Astrocyte (in vitro differentiated cells and primary cell): ENCODE measurements at regions not wholly inside any gene's neighbourhood (a gene's known extent, or its start where the extent isn't known, plus 50 kb on each side); places are given as distances from the start of the nearest gene placed in this dataset.

Experiments used
- DNase-seq: peaks from one replicate; pipeline ENCODE4 v3.0.0-alpha.2; 2010; ENCODE audit warnings: low read depth
- FAIRE-seq: peaks from 2 replicates; lab custom pipeline; 2011; peaks lifted over from hg19 to GRCh38; lab: Jason Lieb, UNC
- H2AFZ ChIP-seq: 2 replicates; pipeline ENCODE4 v1.6.0; 2012; ENCODE audit warnings: low read depth, low read length, inconsistent platforms
- H3K27ac ChIP-seq: 2 replicates; pipeline ENCODE4 v1.5.1; 2011; ENCODE audit warnings: low read depth, low read length, inconsistent platforms
- H3K27me3 ChIP-seq: 2 replicates; pipeline ENCODE4 v1.6.0; 2011; ENCODE audit warnings: low read length, inconsistent platforms; ENCODE audit not compliant: insufficient read depth
- H3K36me3 ChIP-seq: 2 replicates; pipeline ENCODE4 v1.5.1; 2011; ENCODE audit warnings: low read length, inconsistent platforms; ENCODE audit not compliant: insufficient read depth
- H3K4me1 ChIP-seq: 2 replicates; pipeline ENCODE4 v1.5.1; 2011; ENCODE audit warnings: low read length, inconsistent platforms; ENCODE audit not compliant: insufficient read depth
- H3K4me2 ChIP-seq: 2 replicates; pipeline ENCODE4 v1.6.0; 2012; ENCODE audit warnings: low read length, inconsistent platforms
- H3K4me3 ChIP-seq: 2 replicates; pipeline ENCODE4 v1.5.1; 2011; ENCODE audit warnings: low read depth, mild to moderate bottlenecking, low read length, inconsistent platforms; ENCODE audit not compliant: insufficient read depth
- H3K79me2 ChIP-seq: 2 replicates; pipeline ENCODE4 v1.6.0; 2012; ENCODE audit warnings: mild to moderate bottlenecking, low read length, inconsistent platforms; ENCODE audit not compliant: insufficient read depth
- H3K9ac ChIP-seq: 2 replicates; pipeline ENCODE4 v1.6.0; 2012; ENCODE audit warnings: mild to moderate bottlenecking, low read length, inconsistent platforms
- H3K9me3 ChIP-seq: 2 replicates; pipeline ENCODE4 v1.5.1; 2012; ENCODE audit warnings: low read depth, mild to moderate bottlenecking, low read length, inconsistent platforms; ENCODE audit not compliant: insufficient read depth
- H4K20me1 ChIP-seq: 2 replicates; pipeline ENCODE4 v1.6.0; 2012; ENCODE audit warnings: low read length, inconsistent platforms; ENCODE audit not compliant: insufficient read depth
- H3K27ac Mint-ChIP-seq: one replicate; pipeline ENCODE4 v1.8.0; 2021; ENCODE audit warnings: mild to moderate bottlenecking, mixed read lengths; ENCODE audit not compliant: unreplicated experiment
- H3K27me3 Mint-ChIP-seq: one replicate; pipeline ENCODE4 v1.8.0; 2021; ENCODE audit warnings: low read depth, mixed read lengths; ENCODE audit not compliant: unreplicated experiment
- H3K36me3 Mint-ChIP-seq: one replicate; pipeline ENCODE4 v1.8.0; 2021; ENCODE audit warnings: low read depth, mixed read lengths; ENCODE audit not compliant: unreplicated experiment
- H3K4me1 Mint-ChIP-seq: one replicate; pipeline ENCODE4 v1.8.0; 2021; ENCODE audit warnings: low read depth, mixed read lengths; ENCODE audit not compliant: unreplicated experiment
- H3K4me3 Mint-ChIP-seq: one replicate; pipeline ENCODE4 v1.8.0; 2021; ENCODE audit warnings: mild to moderate bottlenecking, moderate library complexity, mixed read lengths; ENCODE audit not compliant: unreplicated experiment
- H3K9me3 Mint-ChIP-seq: one replicate; pipeline ENCODE4 v1.8.0; 2021; ENCODE audit warnings: mild to moderate bottlenecking, mixed read lengths; ENCODE audit not compliant: unreplicated experiment
- CTCF ChIP-seq: IDR thresholded peaks from 2 replicates; pipeline ENCODE4 v1.5.1; 2011; ENCODE audit warnings: low read depth, mild to moderate bottlenecking, inconsistent platforms, low read length, moderate library complexity; ENCODE audit not compliant: insufficient read depth
- EZH2 ChIP-seq: IDR thresholded peaks from 2 replicates; pipeline ENCODE4 v1.6.1; 2012; ENCODE audit warnings: mild to moderate bottlenecking, low read length, inconsistent platforms; ENCODE audit not compliant: insufficient read depth

- Histone ChIP-seq H3K27me3 (no peaks in the 10 kb centered on the region), H3K79me2 (no peaks in the 10 kb centered on the region), H2AFZ (no peak overlapping the region), H3K9ac (no peak overlapping the region), H3K4me3 (no peak overlapping the region), H3K9me3 (no peaks in the 10 kb centered on the region), H3K36me3 (no peaks in the 10 kb centered on the region), H3K4me2 (no peak overlapping the region), H3K27ac (no peak overlapping the region), H3K4me1 (no peaks in the 10 kb centered on the region), H4K20me1 (no peaks in the 10 kb centered on the region)
- no peak overlapping the region for H3K27ac Mint-ChIP-seq
- TF ChIP-seq CTCF (no peak), EZH2 (no peak)
- peaks cover 4% of the 10 kb centered on the region for H3K4me1 Mint-ChIP-seq
- DNase-seq (no peak), FAIRE-seq (no peak)
- H3K27me3 Mint-ChIP-seq, result peaks cover 35% of the 10 kb centered on the region
- no peak overlapping the region for H3K4me3 Mint-ChIP-seq
- no peaks in the 10 kb centered on the region for H3K36me3 Mint-ChIP-seq
- H3K9me3 Mint-ChIP-seq, result peaks cover 13% of the 10 kb centered on the region
Measured at GRCh38 chr4:8709050-8709728, 116.6 kb downstream of the CPZ start.

- no peaks in the 10 kb centered on the region for H3K36me3 ChIP-seq
- no peak for FAIRE-seq
- H3K4me2 ChIP-seq, result no peak overlapping the region
- H4K20me1 ChIP-seq, result no peaks in the 10 kb centered on the region
- Mint-ChIP-seq H3K36me3 (no peaks in the 10 kb centered on the region), H3K4me3 (no peak overlapping the region), H3K27me3 (peaks cover 38% of the 10 kb centered on the region), H3K4me1 (peaks cover 4% of the 10 kb centered on the region), H3K27ac (no peak overlapping the region), H3K9me3 (peaks cover 10% of the 10 kb centered on the region)
- no peaks in the 10 kb centered on the region for H3K79me2 ChIP-seq
- TF ChIP-seq CTCF (no peak), EZH2 (no peak)
- H3K27me3 ChIP-seq, result no peaks in the 10 kb centered on the region
- no peaks in the 10 kb centered on the region for H3K4me1 ChIP-seq
- H3K9ac ChIP-seq, result no peak overlapping the region
- no peak for DNase-seq
- H2AFZ ChIP-seq, result no peak overlapping the region
- H3K4me3 ChIP-seq, result no peak overlapping the region
- H3K27ac ChIP-seq, result no peak overlapping the region
- H3K9me3 ChIP-seq, result no peaks in the 10 kb centered on the region
Measured at GRCh38 chr4:8708401-8709021, 115.9 kb downstream of the CPZ start.
